GM18519 (cell line): ENCODE measurements at regions not wholly inside any gene's neighbourhood (a gene's known extent, or its start where the extent isn't known, plus 50 kb on each side); places are given as distances from the start of the nearest gene placed in this dataset.
"Not testable (repeated sequence)": the region's sequence is repeated elsewhere in the genome, so short reads cannot be mapped to it uniquely, and the experiment has no call there.

Experiments used
- ATAC-seq: cut with Tn5 transposase; IDR thresholded peaks from one replicate; pipeline ENCODE4 v1.9.1; 2021; ENCODE audit warnings: mild to moderate bottlenecking, moderate library complexity; ENCODE audit not compliant: unreplicated experiment, low FRiP score

DNA sequence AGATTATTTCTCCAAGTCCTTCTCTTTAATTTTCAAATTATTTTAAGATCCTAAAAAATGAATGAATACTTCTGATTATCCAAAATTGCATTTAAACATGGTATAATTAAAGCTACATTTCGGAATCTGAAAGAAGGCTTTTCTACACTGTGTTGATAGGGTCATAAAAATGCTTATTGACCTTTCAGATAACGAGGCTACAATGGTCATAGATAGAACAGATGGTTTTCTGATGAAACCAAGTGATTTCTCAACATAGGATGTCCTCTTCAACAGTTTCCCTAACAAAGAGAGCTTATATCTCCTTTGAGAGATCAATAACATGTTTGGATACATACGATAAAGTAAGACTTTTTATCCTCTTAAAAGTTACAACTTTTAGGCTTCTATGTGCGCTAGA, 201.1 kb downstream of the PTH2R start:
- no peak for ATAC-seq

DNA sequence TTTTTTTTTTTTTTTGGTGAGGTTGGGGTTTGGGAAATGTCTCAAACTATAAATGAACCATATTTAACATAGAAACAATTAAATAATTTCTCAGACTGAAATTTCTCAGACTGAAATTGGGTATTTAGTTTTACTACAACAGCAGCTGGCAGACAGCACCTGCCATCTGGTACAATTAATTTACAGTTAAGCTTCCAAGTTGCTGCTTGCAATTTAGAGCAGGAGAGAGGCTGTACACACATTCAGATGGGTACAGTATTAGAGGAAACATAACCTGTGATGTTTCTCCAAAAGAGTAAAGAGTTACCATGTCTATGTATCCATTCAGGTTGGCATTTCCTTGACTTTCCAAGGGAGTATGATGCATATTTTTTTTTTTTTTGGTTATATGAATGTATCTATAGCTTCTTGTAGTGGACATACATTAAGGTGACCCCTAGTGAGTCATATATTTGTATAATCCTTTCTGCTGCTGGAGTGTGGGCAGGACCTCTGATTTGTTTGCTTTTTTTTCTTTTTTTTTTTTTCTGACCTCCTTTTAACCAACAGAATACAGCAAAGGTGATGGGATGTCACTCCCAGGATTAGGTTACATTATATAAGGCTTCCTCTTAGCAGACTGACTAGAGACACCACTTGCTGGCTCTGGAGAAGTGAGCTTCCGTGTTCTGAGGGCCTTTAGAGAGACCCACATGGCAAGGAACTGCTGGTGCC, 201.7 kb downstream of the PTH2R start:
- no peak for ATAC-seq

DNA sequence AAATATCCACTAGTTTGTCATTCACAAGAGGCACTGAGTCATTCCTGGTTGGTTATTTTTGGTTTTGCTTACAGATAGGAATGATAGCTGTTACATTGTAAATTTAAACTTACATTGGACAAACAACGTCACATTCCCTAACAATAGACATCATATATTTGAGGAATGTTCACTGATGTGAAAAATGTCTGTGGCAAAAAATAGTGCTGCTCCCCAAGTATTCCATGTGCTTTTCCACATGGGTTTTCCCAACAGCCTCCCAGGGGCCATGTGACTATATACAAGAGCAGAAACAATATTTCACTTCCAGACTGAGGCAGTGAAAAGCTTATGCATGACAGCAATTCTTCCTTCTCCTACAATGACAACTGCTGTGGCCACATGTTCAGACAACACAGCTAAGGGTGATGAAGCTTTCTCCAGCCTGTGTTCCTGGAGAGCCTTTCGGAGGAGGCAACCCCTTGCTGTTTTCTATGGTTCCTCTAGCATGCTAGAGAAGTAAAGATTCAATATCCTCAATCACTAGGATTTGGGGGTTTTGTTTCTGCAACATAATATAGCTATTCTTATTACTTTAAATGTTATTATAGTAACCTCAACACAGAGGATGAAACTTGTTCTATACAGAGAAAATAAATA, 202.7 kb downstream of the PTH2R start:
- no peak for ATAC-seq

- ATAC-seq: not testable (repeated sequence)
These were observed 209.1 kb downstream of the PTH2R start for GRCh38 chr2:208615675-208616074.

GRCh38 chr2:208618220-208618619, 211.6 kb downstream of the PTH2R start:
- ATAC-seq: no peak

DNA sequence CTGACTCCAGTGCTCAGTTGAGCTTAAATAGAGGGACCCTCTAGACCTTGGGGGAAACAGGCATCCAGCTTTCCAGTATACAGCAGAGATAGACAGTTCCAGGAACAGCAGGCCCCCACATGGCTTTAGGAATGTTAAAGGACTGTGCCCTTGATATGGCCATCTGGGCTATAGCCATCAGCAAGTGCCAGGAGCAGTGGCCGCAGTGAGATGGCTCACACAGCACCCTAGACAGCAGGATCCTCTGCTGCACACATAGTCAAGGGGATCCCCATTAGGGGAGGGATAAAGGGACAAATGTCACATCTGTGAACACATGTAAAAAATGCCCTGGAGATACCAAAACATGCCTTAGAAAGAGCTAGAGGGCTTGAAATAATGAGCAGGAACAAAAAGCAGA, 213.4 kb downstream of the PTH2R start:
- ATAC-seq: no peak

- no peak for ATAC-seq
These were observed 213.9 kb downstream of the PTH2R start for GRCh38 chr2:208620487-208620978.

DNA sequence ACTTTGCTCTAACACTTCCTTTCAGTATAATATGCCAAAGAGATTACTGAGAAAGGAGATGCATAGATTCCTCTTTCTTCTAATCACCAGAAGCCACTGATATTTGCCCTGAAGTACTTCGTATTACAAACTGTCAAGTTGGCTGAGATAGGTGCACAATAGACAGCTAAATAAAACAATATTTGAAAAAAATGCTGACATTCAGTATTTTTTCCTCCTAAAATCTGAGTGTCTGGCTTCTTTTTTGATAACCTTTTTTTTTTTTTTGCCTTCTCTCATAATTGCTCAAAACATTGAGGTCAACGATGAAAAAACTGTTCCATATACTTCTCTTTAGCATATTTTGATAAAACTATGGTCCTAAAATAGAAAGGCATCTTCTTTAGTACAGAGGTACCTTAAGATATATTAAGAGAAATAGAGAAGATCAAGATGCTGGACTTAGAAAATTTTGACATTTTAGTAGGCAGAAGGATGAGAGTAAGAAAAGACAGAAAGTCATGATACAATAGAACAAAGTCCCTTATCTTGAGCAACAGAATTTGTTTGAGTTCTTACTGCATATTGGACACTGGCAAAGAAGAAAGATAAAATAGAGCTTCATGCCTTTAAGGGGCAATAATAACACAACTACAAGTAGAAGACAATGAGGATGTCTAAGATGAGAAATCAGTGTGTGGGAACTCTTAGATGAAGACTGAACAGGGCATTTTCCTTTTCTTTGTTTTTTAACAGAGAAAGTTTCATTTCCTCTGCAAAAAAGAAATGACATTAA, 220.7 kb downstream of the PTH2R start:
- no peak for ATAC-seq

- ATAC-seq: no peak
These were observed 221.3 kb downstream of the PTH2R start for GRCh38 chr2:208627916-208628315.

DNA sequence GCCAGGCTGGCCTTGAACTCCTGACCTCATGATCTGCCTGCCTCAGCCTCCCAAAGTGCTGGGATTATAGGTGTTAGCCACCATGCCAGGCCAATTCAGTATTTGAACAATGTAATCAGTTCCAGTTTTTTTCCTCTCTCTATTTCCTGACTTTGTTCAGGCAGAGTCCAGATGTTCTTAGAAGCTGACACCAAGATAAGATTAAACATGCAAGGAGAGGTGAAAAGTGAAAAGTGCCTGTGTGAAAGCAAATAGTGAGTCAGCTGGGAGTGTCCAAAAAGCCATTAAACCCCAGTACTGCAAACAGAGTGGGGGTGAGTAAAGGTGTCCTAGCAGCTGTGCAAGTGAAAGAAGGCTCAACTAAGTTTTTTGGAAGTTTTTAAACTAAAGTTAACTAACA, 231.5 kb downstream of the PTH2R start:
- ATAC-seq: no peak

GRCh38 chr2:208642125-208642779, 235.7 kb downstream of the PTH2R start:
- ATAC-seq: no peak

DNA sequence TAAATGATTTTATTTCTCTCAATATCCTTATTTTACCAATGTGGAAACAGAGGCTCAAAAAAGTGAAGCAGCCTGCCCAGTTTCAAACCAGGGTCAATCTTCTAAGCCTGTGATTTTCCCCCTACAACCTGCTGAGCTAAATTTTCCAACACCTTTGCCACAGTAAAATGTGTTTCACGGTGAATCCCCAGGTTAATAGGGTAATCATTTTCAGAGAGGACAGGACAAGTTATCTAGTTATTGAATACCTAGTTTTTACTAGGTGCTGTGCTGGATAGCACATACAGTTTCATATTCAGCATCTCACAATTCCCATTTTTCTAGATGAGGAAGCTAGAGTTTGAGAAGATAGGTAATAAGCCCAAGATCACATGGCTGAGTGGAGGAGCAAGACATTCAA, 236.6 kb downstream of the PTH2R start:
- ATAC-seq: no peak

DNA sequence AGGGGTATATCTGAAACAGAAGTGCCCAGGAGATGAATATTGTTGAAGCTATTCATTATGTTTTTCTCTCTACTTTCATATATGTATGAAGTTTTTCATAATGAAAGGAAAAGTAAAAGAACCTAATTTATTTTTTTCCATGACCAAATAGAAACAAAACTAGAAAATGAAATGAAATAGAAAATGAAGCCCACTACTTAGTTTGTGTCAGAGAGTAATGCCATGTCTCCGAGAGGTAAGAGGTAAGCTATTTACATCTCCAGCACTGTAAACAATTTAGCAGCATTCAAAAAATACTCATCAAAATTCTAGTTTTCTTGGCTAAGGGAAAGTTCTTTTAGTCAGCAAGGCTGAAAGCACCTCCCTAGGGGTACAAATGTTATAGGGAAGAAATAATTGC, 238.6 kb downstream of the PTH2R start:
- no peak for ATAC-seq

- ATAC-seq: no peak
These were observed 241.8 kb downstream of the PTH2R start for GRCh38 chr2:208648368-208648767.

GRCh38 chr2:208653383-208653782, 246.8 kb downstream of the PTH2R start:
- ATAC-seq: no peak

DNA sequence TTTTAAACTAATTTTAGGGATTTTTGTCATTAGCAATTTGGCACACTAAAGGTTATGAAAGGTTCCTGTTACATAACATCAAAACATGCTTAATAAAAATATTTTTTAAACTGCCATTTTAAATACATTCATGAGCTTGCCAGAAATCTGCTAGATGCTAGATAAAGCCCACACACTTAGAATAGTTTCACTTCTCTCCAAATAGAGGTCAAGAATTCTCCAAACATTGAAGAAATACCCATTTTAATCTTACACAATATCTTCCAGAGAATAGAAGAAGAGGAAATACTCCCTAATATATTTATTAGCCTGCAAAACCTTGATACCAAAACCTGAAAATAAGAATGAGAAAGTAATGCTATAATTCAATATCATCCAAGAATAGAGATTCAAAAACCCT, 247.5 kb downstream of the PTH2R start:
- ATAC-seq: no peak

DNA sequence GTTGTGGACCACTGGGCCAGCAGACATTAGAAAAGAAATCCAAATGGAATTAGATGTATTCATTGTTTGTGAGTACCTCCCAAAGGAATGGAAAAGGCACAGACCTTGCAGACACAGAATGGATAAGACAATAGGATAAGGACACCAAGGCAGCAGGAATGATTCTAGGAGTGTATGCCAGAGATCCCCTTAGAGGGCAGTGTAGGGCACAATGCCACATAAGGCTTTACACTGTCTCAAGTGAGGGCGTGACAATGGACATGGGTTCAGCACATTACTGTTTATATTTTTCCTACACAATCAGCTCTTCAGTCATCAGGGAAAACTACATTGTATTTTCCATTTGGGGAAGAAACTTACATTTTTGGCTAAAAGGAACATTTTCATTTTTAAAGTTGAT, 250.9 kb downstream of the PTH2R start:
- no peak for ATAC-seq

DNA sequence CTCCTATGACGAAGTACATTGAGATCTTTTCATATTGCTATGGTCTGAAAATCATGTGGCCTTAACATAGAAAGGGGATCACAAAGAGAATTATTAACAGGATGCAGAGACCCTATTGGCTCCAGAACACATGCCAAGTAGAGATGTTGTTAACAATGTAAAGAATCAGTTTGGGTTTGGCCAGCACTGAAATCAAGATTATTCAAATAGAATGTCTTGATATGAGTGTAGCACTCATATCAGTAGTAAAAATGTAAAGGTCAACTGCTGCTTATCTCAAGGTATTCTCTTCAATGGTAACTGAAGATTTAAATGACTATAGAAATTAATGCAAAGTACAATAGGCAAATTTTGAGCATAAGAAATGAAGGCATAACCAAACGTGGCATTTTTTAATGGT, 262.8 kb downstream of the PTH2R start:
- ATAC-seq: no peak

- ATAC-seq: no peak
These were observed 264.7 kb downstream of the PTH2R start for GRCh38 chr2:208671284-208671683.

DNA sequence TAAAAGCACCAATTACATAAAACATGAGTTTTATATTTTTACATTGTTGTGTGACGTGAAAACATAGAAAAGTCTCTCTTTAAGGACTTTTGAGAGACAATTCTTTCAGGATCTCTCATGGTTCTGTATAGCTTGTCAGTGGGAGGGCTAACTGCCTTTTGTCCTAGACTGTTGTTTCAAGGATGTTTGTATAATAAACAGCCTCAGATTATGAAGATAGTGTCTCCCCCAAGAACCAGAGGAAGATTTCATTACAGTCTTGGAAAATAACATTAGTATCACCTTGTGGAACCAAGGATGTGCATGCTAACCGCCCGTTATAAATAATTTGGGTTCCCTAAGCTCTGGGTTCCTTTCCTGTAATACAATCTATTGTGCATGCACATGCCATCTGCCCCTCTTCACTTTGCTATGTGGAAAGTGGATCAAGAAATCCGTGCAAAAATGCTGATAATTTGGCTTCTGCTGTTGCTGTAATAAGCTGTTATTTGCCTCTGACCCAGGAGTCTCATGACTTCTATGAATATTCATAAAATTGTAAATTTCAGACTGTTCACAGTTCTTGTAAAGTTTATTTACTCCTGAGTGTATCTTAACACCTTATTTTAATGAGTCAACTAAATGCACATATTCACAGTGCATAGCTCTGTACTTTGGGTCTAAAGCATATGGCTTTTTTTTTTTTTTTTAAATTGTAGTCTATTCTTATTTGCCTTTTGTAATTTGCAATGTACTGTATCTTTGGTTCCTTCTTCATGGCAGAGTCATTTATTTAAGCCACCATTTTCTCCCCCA, 265.5 kb downstream of the PTH2R start:
- no peak for ATAC-seq
